HEK293 (cell line): ENCODE measurements at regions not wholly inside any gene's neighbourhood (a gene's known extent, or its start where the extent isn't known, plus 50 kb on each side); places are given as distances from the start of the nearest gene placed in this dataset.

Source experiments
- MZF1 ChIP-seq: fragments of 450-650 bp; formaldehyde crosslinking; IDR thresholded peaks from 2 replicates; pipeline ENCODE4 v1.5.1; 2017; ENCODE audit warnings: missing biosample characterization, missing genetic modification characterization, borderline replicate concordance
- RBAK ChIP-seq: fragments of 450-650 bp; formaldehyde crosslinking; IDR thresholded peaks from 2 replicates; pipeline ENCODE4 v1.5.1; 2016; ENCODE audit warnings: missing biosample characterization, missing genetic modification characterization
- YY1 ChIP-seq: fragments of 450-650 bp; formaldehyde crosslinking; IDR thresholded peaks from 2 replicates; pipeline ENCODE4 v1.5.1; 2018; ENCODE audit warnings: missing biosample characterization, missing genetic modification characterization
- ZIC2 ChIP-seq: fragments of 450-650 bp; formaldehyde crosslinking; IDR thresholded peaks from 2 replicates; pipeline ENCODE4 v1.5.1; 2016; ENCODE audit warnings: missing biosample characterization, missing genetic modification characterization
- ZNF426 ChIP-seq: fragments of 450-650 bp; formaldehyde crosslinking; IDR thresholded peaks from 2 replicates; pipeline ENCODE4 v1.5.1; 2017; ENCODE audit warnings: missing biosample characterization, missing genetic modification characterization, mild to moderate bottlenecking, inconsistent platforms, moderate library complexity
- ZNF704 ChIP-seq: fragments of 450-650 bp; formaldehyde crosslinking; IDR thresholded peaks from 2 replicates; pipeline ENCODE4 v1.5.1; 2016; ENCODE audit warnings: missing biosample characterization, missing genetic modification characterization
- ZNF830 ChIP-seq: fragments of 450-650 bp; IDR thresholded peaks from 2 replicates; pipeline ENCODE4 v1.5.0; 2018; ENCODE audit warnings: missing biosample characterization, missing genetic modification characterization, low read depth, mild to moderate bottlenecking, moderate library complexity
- ZNF843 ChIP-seq: fragments of 450-650 bp; formaldehyde crosslinking; IDR thresholded peaks from 2 replicates; pipeline ENCODE4 v1.5.1; 2016; ENCODE audit warnings: missing biosample characterization, missing genetic modification characterization
- TF ChIP-seq, protein P1 (sequence below): fragments of 450-650 bp; formaldehyde crosslinking; IDR thresholded peaks from 2 replicates; pipeline ENCODE4 v1.5.1; 2016; ENCODE audit warnings: missing biosample characterization, missing genetic modification characterization
- TF ChIP-seq, protein P2 (sequence below): fragments of 450-650 bp; formaldehyde crosslinking; IDR thresholded peaks from 2 replicates; pipeline ENCODE4 v1.5.1; 2016; ENCODE audit warnings: missing biosample characterization, missing genetic modification characterization

- no peak for TF ChIP-seq ZNF843 (tag by site-specific recombination)
- TF ChIP-seq, protein P1, sequence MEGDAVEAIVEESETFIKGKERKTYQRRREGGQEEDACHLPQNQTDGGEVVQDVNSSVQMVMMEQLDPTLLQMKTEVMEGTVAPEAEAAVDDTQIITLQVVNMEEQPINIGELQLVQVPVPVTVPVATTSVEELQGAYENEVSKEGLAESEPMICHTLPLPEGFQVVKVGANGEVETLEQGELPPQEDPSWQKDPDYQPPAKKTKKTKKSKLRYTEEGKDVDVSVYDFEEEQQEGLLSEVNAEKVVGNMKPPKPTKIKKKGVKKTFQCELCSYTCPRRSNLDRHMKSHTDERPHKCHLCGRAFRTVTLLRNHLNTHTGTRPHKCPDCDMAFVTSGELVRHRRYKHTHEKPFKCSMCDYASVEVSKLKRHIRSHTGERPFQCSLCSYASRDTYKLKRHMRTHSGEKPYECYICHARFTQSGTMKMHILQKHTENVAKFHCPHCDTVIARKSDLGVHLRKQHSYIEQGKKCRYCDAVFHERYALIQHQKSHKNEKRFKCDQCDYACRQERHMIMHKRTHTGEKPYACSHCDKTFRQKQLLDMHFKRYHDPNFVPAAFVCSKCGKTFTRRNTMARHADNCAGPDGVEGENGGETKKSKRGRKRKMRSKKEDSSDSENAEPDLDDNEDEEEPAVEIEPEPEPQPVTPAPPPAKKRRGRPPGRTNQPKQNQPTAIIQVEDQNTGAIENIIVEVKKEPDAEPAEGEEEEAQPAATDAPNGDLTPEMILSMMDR (tag by site-specific recombination): no peak
- no peak for TF ChIP-seq ZIC2 (tag by site-specific recombination)
- TF ChIP-seq MZF1 (tag by site-specific recombination): no peak
- TF ChIP-seq YY1 (tag by site-specific recombination): no peak
- no peak for TF ChIP-seq ZNF830
- TF ChIP-seq ZNF426 (tag by site-specific recombination): no peak
- TF ChIP-seq RBAK: no peak
- TF ChIP-seq, protein P2, sequence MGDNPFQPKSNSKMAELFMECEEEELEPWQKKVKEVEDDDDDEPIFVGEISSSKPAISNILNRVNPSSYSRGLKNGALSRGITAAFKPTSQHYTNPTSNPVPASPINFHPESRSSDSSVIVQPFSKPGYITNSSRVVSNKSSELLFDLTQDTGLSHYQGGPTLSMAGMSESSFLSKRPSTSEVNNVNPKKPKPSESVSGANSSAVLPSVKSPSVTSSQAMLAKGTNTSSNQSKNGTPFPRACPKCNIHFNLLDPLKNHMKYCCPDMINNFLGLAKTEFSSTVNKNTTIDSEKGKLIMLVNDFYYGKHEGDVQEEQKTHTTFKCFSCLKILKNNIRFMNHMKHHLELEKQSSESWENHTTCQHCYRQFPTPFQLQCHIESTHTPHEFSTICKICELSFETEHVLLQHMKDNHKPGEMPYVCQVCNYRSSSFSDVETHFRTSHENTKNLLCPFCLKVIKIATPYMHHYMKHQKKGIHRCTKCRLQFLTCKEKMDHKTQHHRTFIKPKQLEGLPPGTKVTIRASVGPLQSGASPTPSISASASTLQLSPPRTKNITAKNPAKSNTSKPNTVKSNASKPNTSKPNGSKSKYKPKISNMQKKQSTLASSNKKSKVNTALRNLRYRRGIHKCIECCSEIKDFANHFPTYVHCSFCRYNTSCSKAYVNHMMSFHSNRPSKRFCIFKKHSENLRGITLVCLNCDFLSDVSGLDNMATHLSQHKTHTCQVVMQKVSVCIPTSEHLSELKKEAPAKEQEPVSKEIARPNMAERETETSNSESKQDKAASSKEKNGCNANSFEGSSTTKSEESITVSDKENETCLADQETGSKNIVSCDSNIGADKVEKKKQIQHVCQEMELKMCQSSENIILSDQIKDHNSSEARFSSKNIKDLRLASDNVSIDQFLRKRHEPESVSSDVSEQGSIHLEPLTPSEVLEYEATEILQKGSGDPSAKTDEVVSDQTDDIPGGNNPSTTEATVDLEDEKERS (tag by site-specific recombination): no peak
- TF ChIP-seq ZNF704: no peak
Observed at GRCh38 chr14:40630471-40630870, 976.2 kb upstream of the LRFN5 start.
